HG02678 (cell line): ENCODE measurements at regions not wholly inside any gene's neighbourhood (a gene's known extent, or its start where the extent isn't known, plus 50 kb on each side); places are given as distances from the start of the nearest gene placed in this dataset.

Experiments
- ATAC-seq: cut with Tn5 transposase; IDR thresholded peaks from one replicate; pipeline ENCODE4 v1.9.1; 2021; ENCODE audit warnings: mild to moderate bottlenecking, moderate library complexity; ENCODE audit not compliant: unreplicated experiment

- no peak for ATAC-seq
Measured at GRCh38 chr2:60603533-60604190, 50.2 kb upstream of the BCL11A start.

GRCh38 chr2:60604486-60605064, 51.1 kb upstream of the BCL11A start:
- no peak for ATAC-seq

GRCh38 chr2:60605866-60606265, 52.4 kb upstream of the BCL11A start:
- ATAC-seq: no peak

GRCh38 chr2:60608679-60609078, 55.2 kb upstream of the BCL11A start:
- ATAC-seq: no peak

GRCh38 chr2:60612033-60612432, 58.6 kb upstream of the BCL11A start:
- ATAC-seq: no peak

GRCh38 chr2:60614319-60614718, 60.9 kb upstream of the BCL11A start:
- no peak for ATAC-seq

- no peak for ATAC-seq
Measured at GRCh38 chr2:60621688-60622429, 68.4 kb upstream of the BCL11A start.

GRCh38 chr2:60623040-60623439, 69.6 kb upstream of the BCL11A start:
- ATAC-seq: no peak

GRCh38 chr2:60627412-60627811, 74.0 kb upstream of the BCL11A start:
- ATAC-seq: no peak

- ATAC-seq: no peak
Measured at GRCh38 chr2:60628026-60628425, 74.6 kb upstream of the BCL11A start.

GRCh38 chr2:60628615-60629304, 75.3 kb upstream of the BCL11A start:
- no peak for ATAC-seq

GRCh38 chr2:60629305-60629662, 75.8 kb upstream of the BCL11A start:
- no peak for ATAC-seq

- no peak for ATAC-seq
Measured at GRCh38 chr2:60629801-60630385, 76.4 kb upstream of the BCL11A start.

- ATAC-seq: no peak
Measured at GRCh38 chr2:60633615-60634014, 80.2 kb upstream of the BCL11A start.

- ATAC-seq: no peak
Measured at GRCh38 chr2:60634438-60634837, 81.0 kb upstream of the BCL11A start.

- ATAC-seq: peak; percentile 62
Measured at GRCh38 chr2:60641811-60642788, 88.6 kb upstream of the BCL11A start.

GRCh38 chr2:60643747-60644146, 90.3 kb upstream of the BCL11A start:
- ATAC-seq: no peak

GRCh38 chr2:60644951-60645350, 91.5 kb upstream of the BCL11A start:
- ATAC-seq: no peak

- ATAC-seq: no peak
Measured at GRCh38 chr2:60648191-60648590, 94.7 kb upstream of the BCL11A start.

GRCh38 chr2:60649721-60650120, 96.3 kb upstream of the BCL11A start:
- no peak for ATAC-seq
